Stomach (tissue), 4 donors: ENCODE measurements at regions not wholly inside any gene's neighbourhood (a gene's known extent, or its start where the extent isn't known, plus 50 kb on each side); places are given as distances from the start of the nearest gene placed in this dataset.

ENCODE experiments used
- EP300 ChIP-seq: sonication (generic); formaldehyde crosslinking; IDR thresholded peaks from one replicate; pipeline ENCODE4 v1.6.1; 2017; ENCODE audit warnings: antibody characterized with exemption
- POLR2A ChIP-seq, 4 donors: fragments of 450-650 bp; IDR thresholded peaks; one replicate each; pipeline ENCODE4 v1.6.1; 2016; ENCODE audit warnings: antibody characterized with exemption in 4 of 4, control low read depth in 2 of 4, mild to moderate bottlenecking in 1 of 4, moderate library complexity in 1 of 4

GRCh38 chr13:61339054-61339621, 76.5 kb downstream of the PCDH20 start:
- TF ChIP-seq POLR2A (IDR thresholded peaks at IDR 0.05): no peak
- no peak for TF ChIP-seq EP300
